Kidney epithelial cell (primary cell): ENCODE measurements at regions not wholly inside any gene's neighbourhood (a gene's known extent, or its start where the extent isn't known, plus 50 kb on each side); places are given as distances from the start of the nearest gene placed in this dataset.

Experiments
- DNase-seq: peaks from one replicate; pipeline ENCODE4 v3.0.0-alpha.2; 2010; ENCODE audit warnings: low read depth
- H3K27me3 ChIP-seq: 2 replicates; pipeline ENCODE4 v1.6.0; 2011; ENCODE audit warnings: low read length; ENCODE audit not compliant: control insufficient read depth, insufficient read depth
- H3K36me3 ChIP-seq: 2 replicates; pipeline ENCODE4 v1.5.1; 2011; ENCODE audit warnings: low read length; ENCODE audit not compliant: control insufficient read depth, insufficient read depth
- H3K4me3 ChIP-seq: 2 replicates; pipeline ENCODE4 v1.5.1; 2011; ENCODE audit warnings: low read depth, mild to moderate bottlenecking, control low read depth, low read length
- TF ChIP-seq, protein P1 (sequence below): IDR thresholded peaks from 2 replicates; pipeline ENCODE4 v1.5.1; 2011; ENCODE audit warnings: mild to moderate bottlenecking, moderate library complexity, low read length, control low read depth, inconsistent platforms; ENCODE audit not compliant: insufficient read depth, poor library complexity, severe bottlenecking

DNA sequence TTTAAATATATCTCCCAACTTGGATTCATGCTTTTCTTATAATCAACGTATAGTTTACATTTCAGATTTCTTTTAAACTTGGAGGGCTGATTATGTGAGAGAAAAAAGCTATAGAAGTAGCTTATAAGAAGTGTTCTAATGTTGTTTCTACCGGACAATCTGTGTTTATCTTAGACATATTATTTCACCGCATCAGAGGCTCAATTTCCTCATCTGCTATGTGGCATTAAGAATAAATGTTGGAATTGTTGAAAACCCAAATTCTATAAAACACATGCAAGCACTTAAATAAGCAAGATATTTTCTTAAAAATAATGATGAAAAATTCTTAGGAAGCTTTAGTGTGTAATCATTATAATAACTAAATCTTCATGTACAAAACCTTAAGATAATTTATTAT, 407.9 kb downstream of the HRH4 start:
- TF ChIP-seq, protein P1, sequence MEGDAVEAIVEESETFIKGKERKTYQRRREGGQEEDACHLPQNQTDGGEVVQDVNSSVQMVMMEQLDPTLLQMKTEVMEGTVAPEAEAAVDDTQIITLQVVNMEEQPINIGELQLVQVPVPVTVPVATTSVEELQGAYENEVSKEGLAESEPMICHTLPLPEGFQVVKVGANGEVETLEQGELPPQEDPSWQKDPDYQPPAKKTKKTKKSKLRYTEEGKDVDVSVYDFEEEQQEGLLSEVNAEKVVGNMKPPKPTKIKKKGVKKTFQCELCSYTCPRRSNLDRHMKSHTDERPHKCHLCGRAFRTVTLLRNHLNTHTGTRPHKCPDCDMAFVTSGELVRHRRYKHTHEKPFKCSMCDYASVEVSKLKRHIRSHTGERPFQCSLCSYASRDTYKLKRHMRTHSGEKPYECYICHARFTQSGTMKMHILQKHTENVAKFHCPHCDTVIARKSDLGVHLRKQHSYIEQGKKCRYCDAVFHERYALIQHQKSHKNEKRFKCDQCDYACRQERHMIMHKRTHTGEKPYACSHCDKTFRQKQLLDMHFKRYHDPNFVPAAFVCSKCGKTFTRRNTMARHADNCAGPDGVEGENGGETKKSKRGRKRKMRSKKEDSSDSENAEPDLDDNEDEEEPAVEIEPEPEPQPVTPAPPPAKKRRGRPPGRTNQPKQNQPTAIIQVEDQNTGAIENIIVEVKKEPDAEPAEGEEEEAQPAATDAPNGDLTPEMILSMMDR, result no peak
- H3K27me3 ChIP-seq, result no peaks in the 10 kb centered on the region
- no peak for DNase-seq
- H3K36me3 ChIP-seq, result no peaks in the 10 kb centered on the region
- no peak overlapping the region for H3K4me3 ChIP-seq

GRCh38 chr18:24868760-24869237, 408.4 kb downstream of the HRH4 start:
- TF ChIP-seq, protein P1, result no peak
- Histone ChIP-seq H3K27me3 (no peaks in the 10 kb centered on the region), H3K4me3 (no peak overlapping the region), H3K36me3 (no peaks in the 10 kb centered on the region)
- no peak for DNase-seq

- H3K36me3 ChIP-seq, result no peaks in the 10 kb centered on the region
- no peaks in the 10 kb centered on the region for H3K27me3 ChIP-seq
- no peak overlapping the region for H3K4me3 ChIP-seq
- no peak for DNase-seq
- TF ChIP-seq, protein P1, result no peak
These were observed 408.8 kb downstream of the HRH4 start for GRCh38 chr18:24869285-24869684.

GRCh38 chr18:24875286-24875685, 414.8 kb downstream of the HRH4 start:
- TF ChIP-seq, protein P1, result no peak
- DNase-seq, result no peak
- H3K36me3 ChIP-seq, result no peaks in the 10 kb centered on the region
- no peaks in the 10 kb centered on the region for H3K27me3 ChIP-seq
- no peak overlapping the region for H3K4me3 ChIP-seq

DNA sequence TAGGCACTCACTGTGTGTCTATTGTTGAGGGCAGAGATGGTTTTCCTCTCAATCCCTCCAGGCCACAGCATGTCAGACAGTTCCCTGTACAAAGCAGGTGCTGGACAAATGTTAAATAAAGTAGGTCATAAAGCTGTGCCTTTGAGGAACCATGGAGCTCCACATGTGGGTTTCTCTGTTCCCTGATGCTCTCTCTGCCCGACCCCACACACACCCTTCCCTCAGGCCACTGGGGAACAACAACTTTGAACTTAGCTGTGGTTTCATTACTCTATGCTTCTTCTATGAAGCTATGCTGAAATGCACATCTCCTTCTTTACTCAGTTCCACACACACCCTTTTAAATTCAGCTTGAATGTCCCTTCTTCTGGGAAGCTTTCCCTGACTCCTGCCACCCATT, 415.3 kb downstream of the HRH4 start:
- TF ChIP-seq, protein P1, result no peak
- DNase-seq, result no peak
- Histone ChIP-seq H3K36me3 (no peaks in the 10 kb centered on the region), H3K4me3 (no peak overlapping the region), H3K27me3 (no peaks in the 10 kb centered on the region)

DNA sequence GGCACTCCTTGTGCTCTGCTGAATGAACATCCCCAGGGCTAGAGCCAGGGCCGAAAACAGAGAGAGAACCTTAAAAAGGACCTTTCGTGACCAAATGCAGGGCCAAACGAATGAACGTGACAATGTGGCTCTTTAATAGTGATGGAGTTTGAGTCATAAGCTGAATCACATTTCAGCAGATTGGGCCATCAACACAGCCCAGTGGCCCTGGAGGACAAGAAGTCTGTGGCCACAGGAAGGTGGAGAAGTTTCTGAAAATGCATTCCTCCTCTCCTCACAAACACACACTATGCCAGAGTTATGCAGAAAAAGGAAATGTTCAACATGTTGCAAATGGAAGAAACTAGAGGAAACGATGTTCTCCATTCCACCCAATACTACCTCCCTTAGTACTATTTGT, 415.8 kb downstream of the HRH4 start:
- no peak for DNase-seq
- TF ChIP-seq, protein P1, result no peak
- H3K4me3 ChIP-seq, result no peak overlapping the region
- no peaks in the 10 kb centered on the region for H3K27me3 ChIP-seq
- H3K36me3 ChIP-seq, result no peaks in the 10 kb centered on the region
